HG03571 (cell line): ENCODE measurements at regions not wholly inside any gene's neighbourhood (a gene's known extent, or its start where the extent isn't known, plus 50 kb on each side); places are given as distances from the start of the nearest gene placed in this dataset.

Experiments
- ATAC-seq: cut with Tn5 transposase; IDR thresholded peaks from one replicate; pipeline ENCODE4 v1.9.1; 2021; ENCODE audit not compliant: unreplicated experiment

DNA sequence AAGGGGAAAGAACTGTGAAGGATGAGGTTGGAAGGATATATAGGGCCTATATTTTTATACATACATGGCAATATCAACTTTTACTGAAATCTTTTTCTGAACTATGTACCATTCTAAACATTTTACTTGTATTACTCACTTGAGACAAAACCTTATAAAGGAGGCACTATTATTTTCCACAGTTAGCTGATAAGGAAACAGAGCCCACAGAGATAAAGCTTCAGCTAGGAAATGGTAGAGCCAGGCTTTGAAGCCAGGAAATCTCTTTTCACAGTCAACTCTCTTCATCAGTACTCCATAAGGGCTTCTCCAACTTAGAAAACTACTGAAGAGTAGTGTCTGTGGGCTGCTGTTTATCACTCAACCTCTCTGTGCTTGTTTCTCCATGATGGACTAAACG is 613.7 kb downstream of the PRELID2 start:
- ATAC-seq, result no peak

DNA sequence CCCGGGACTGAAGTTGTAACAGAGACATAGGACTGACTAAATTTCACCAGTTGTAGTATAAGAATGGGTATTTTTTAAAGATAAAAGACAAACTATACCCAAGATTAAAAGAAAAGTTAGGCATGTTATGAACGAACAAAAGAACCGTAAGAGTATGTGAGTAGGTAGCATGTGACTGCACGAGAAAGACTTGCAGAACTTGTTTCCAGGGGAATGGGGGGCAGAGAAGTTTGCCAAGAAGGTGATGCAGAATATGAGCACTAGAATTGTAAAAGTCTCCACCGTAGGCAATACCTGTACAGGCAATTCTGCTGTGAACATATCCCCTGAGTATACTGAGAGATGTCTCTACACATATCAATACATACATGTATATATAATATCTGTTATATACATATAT is 614.7 kb downstream of the PRELID2 start:
- no peak for ATAC-seq

DNA sequence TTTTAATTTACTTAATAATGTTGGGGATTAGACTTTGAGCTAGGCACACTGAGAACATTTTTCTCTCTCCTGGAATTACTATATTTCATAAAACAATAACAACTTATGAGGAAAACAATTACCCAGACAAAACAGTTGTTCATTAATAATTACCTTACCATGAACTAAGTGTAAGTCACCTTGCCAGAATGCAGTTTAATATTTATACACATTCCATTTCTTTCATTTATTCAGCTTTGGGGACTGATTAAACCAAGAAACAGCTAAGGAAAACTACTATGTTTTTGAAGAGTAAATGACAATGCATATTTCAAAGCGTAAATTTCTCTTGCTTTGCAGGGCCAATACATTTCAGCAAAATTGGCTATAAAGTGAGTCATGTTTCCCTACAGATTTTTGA is 616.2 kb downstream of the PRELID2 start:
- no peak for ATAC-seq

DNA sequence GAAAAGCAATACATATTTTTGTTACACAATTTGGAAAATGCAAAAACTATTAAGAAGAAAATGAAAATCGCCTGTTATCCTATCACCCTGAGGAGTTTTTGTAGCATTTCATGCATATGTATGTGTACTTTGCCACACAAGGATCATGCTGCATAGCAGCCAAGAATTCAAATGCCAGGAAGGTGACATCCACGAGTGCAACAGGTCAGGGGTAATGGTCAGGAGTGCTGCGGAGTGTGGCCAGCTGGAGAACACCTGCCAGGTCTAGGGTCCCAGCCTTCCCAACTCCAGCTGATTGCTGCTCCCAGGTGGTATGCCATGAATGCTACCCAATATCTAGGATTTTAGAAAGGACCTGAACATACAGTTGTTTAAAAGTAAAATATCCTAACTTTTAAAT is 617.1 kb downstream of the PRELID2 start:
- ATAC-seq, result no peak

DNA sequence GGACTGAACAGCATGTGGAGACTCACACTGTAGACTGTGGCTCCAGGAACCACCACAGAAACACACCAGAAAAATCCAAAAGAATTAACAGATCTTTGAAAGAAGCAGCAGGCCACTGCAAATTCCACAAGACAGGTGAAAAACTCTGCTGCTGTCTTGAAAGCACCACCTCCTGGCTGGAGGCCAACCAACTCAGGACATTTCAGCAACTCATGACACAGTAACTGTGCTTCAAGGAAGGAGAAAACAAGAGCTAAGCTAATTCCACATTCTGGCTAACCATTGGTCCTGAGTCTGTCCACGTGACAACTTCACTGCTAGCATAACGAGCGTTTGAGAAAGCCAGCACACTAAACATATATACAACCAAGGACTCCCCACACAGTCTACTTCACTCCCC is 625.1 kb downstream of the PRELID2 start:
- ATAC-seq, result no peak

DNA sequence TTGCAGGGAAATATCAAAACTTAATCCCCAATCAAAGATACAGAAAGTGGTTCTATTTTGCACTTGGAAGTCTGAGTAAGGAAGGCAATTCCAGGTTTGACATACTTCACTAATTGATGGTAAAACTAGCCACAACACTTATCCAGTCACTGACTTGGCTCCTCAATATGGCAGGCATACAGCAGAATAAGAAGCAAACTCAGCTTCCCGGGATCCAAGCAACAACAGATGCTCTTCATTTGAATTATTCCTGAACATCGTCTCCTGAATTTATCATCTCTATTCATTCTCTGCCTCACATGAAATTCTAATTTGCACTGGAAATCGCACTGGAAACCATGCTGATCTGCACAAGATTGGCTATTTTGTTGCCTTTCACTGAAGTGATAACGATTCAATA is 629.6 kb downstream of the PRELID2 start:
- ATAC-seq, result no peak

DNA sequence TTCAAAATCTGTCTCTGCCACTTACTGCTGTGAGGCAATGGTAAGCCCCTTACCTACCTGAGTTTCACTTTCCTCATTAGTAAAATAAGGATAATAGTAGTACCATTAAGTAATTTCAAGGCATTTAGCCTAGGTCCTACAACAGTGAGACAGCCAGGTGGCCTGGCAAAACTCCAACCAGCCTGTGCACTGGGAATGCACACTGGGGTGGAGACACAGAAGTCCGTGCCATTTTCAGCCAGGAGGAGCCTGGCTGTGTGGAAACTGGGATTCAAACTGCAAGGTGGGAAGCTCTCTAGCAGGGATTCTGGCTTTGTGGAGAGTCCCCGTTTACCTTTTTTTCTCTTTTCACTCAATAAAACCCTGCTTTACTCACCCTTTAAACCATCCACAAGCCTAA is 630.4 kb downstream of the PRELID2 start:
- no peak for ATAC-seq

DNA sequence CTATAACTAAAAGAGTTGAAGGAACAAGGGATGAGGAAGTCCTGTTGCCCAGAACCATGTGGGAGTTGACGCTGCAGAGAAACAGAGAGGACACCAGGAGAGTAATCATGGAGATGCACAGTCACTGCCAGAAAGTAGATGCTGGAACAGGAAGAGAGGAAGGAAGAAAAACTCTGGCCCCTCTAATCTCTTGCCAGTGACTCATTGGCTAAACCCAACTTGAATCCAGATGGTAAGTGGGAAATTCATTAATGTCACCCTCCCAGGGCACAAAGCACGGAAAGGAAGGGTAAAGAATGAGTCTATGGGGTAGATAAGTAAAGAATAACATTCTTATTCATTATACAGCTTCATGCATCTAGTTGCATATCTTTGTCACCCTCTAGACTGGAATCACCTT is 631.9 kb downstream of the PRELID2 start:
- no peak for ATAC-seq

DNA sequence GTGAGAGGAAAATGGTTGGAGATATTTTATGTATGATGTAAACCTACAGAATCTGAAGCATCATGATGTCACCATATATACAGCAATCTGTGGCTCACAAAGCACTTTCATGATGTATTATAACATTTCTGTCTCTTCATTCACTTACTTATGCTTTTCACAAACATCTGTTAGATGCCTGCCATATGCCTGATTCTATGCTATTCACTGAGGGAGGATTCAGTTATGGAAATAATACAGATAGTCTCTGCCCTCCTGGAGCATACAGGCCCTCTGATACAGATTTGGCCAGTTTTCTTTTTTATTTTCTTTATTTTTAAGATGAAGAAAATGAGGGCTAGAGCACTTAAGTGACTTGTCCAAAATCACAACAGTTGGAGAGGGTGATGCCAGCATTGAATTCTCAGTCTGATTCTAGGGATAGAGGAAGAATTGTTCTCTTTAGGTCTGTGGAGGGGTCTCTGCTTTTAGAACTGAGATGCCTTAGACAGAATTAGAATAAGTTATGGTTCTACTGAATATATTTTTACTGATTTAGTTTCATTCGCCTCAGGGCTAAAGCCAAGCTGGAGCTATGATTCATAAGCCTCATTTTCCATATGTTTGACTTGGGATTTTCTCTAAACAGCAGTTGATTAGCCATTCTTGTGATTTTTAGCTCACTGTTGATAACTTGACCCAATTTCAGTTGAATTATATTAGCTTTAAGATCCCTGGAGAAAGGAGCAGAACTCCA is 636.4 kb downstream of the PRELID2 start:
- ATAC-seq, result no peak

DNA sequence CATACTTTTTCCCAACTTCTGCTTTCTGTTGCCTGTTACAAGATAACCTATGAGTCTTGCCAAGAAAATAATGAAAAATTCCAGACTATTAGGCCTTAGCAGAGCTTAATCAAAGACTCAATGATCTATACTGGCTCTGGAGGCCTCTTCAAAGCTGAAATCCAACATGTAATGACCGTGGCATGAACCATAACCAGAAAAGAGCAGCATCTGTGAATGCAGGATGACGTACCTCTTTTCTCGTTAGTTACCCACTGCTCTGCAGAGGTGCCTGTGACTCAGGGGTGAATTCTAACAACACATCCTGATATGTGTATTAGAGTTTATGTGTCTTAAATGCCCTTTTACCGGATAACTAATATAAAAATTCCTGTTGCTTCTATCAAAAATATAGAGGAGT is 645.4 kb downstream of the PRELID2 start:
- no peak for ATAC-seq

DNA sequence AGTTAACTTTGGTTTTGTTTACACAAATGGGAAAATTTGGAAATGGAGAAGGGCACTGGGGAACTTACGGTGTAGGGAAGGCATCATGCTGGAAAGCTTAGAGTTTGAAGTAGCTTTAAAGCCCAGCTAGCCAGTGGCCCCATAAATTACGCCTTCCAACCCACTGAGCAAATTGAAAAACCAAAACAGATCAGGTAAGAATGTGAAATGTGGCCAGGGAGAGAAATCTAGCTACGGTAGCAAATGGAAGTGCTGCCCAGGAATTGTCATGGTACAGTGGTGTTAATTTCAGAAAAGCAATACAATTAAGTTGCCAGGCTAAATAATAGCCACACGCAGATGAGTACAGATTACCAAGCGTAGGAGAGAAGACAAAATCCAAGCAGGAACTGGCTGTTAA is 654.8 kb downstream of the PRELID2 start:
- no peak for ATAC-seq

DNA sequence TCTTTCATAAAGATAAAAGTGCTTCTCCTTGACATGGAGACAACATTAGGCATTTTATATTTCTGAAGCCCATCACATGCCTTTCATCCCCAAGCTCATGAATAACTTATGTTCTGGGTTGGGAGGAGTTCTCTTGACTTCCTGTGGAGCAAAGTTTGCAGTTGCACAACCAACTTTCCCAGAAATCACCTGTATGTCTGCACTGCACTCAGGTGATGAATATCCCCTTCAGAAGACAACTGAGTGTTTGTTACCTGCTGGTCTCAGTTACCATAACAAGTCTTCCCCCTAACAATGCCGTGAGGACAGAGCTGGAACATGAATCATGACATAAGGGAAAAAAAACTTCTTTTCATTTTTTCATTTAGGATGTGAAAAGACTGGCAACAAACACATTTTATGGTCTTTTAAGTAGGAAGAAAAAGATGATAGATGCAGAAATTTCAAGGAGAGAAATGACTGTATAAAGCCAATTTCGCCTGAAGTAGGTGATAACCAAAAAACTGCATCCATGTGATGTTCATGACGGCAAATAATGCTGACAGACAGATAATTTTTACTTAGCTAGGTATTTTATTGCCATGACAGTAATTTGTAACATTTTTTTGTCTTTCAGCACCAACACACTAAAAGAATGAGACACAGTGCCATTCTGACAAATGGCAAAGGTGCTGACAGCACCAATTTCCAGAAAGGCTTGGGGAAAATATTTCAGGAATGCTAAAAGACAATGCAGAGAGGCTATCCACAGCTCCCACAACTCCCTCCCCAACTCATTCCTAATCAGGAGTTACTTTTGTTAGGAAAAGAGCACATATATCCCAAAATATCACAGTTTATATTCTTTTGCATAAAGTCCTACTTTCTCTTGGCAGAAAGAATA is 656.3 kb downstream of the PRELID2 start:
- no peak for ATAC-seq

DNA sequence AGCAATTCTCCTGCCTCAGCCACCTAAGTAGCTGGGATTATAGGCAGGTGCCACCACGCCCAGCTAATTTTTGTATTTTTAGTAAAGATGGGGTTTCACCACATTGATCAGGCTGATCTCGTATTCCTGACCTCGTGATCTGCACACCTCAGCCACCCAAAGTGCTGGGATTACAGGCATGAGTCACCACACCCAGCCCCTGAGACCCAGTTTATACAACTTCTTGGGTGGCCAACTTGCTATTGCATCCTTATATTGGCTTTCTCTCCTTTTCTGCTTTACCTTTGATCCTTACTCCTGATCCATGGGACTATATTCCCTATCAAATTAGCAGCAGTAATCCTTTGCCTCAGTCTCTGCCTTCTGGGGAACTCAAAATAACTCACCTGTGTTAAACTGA is 659.1 kb downstream of the PRELID2 start:
- ATAC-seq, result no peak

DNA sequence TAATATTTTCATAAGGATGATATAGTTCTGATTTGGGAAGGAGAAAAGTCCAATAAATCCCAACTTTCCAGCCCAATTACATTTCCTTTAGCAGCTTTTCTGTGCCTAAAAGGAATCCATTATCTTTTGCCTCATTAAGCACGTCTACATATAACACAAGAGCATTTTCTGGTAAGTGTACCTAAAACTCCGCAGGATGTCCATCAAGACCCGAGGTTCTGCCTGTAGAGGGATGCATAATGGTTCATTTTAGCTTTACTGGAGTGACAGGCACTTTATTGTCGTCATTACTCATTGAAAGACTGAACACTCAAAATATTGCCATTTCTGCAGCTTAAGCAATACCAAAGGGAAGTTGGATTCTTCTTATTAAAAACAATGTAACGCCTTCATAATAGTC is 669.0 kb downstream of the PRELID2 start:
- no peak for ATAC-seq

DNA sequence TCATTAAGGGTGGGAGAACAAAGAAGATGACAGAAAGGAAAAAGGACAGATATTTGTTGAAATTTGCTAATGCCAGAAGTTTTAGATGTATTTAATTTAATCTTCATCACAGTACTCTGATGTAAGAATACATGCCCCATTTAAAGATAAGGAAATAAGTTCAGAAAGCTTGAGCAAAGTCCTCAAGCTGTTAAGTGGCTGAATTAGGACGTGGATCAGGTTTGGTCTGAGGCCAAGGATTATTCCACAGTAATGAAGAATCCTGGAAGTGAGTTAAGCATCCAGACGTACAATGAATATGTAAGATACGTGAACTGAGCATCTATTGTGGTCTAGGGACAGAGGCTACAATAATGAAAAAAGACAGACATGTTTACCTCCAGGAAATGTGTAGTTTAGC is 671.3 kb downstream of the PRELID2 start:
- ATAC-seq, result no peak

DNA sequence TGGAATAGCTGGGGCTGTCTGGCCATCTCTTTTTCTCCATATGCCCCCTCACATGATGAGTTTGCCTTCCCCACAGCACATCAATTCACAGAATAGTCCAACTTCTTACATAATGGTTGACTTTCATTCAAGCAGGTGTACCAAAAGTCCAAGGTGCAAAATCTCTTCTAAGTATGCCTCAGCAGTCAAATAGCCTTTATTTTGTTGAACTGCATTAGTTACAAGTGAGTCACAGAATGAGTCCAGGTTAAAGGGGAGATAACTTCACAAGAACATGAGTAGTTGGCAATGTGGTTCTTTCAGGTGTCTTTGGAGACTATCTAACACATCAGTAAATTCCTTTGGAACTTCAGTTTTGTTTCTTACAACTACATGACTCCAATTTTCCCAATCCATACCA is 672.5 kb downstream of the PRELID2 start:
- no peak for ATAC-seq

DNA sequence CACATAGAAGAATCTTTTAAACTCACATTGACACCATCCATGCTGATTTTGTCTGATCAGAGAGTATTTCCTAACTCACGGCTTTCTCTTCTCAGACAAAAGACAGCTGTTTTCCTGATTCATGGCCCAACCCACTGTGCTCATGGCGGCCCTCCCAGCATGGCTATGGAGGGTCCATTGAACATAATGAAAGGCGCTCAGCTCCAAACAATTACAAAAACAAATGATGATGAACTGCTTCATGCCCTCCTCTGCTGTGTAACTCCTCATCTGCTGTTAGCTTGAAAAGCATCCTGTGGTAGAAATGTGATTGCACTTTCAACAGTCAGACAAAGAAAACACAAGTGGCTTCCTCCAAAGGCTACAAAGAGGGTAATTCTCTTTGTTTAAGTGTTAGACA is 673.8 kb downstream of the PRELID2 start:
- no peak for ATAC-seq

DNA sequence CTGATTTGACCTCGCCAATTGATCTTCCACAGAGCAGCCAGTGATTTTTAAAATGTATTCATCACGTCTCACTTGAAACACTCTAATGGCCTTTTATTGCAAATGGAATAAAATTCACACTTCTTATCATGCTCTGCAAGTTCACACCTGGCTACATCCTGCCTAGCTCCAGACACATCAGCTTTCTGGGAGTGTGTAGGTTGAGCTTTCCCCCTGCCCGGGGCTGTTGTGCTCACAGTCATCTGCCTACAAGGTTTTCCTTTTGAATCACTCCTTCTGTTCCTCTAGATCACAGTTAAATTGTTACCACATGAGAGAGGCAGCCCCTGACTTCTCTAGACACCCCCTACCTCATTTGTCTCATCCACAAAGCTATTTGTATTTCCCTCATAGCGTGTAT is 674.5 kb downstream of the PRELID2 start:
- ATAC-seq, result no peak

DNA sequence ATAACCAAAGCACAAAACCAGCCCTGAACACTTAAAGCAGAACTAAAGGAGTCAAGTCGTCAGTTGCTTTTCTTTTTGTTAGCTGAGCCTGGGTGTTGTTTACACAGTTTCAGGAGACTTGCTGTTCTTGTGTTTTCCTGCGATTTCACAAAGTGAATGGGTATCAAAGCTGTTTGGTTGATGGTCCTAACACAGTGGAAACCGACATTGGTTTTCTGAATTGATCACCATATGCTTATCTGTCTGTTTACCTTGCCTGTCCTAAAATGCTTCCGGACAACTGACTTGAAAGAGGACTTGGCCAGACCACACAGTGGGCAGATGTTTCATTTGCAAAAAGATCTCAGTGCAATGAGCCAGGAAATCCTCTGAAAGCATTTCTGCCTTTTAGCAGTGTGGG is 676.4 kb downstream of the PRELID2 start:
- ATAC-seq, result no peak

DNA sequence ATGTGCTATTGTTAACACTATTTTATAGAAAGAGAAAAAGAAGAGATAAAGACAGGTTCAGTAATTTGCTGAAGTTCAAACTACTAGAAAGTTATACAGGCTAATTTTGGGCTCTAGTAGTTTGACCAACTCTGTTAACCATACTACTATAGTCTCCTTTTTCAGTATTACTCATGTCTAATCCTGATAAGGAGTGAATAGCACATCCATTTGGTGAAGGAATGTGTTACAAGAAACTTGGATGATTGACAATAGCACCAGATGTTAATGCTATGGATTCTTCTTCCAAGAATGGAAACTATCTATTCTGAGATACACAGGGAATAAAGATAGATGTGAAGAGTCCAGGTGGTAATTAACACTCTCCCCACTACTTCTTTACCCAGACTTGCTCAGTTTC is 677.3 kb downstream of the PRELID2 start:
- no peak for ATAC-seq

DNA sequence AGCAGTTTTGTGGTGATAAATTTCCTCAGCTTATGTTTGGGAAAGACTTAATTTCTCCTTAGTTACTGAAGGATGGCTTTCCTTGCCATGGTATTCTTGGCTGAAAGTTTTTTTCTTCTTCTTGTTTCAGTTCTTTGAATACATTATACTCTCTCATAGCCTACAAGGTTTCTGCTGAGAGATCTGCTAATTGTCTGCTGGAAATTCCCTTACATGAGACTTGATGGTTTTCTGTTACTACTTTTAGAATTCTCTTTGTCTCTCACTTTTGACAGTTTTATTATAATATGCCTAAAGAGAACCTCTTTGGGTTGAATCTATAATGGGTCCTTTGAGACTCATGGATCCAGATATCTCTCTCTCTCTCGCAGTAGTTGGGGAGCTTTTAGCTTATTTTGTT is 693.6 kb downstream of the PRELID2 start:
- ATAC-seq, result no peak

DNA sequence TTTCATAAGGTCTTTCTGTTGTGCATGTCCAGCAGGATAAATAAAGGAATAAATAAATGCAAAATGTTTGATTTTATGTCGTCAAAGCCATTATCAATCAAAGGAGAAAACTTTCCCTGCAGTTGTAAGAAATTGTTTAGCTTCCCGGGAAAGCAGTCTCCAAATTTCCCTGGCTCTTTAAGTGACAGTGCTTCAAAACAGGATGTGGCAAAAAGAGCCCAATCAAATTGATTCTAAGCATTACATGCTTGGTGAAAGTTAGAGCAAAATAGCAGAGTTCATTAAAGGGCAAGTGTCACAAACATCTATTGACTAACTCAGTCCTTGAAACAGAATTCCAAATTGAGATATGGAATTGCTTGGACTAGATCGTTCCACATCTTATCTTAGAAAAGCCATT is 704.1 kb downstream of the PRELID2 start:
- no peak for ATAC-seq

DNA sequence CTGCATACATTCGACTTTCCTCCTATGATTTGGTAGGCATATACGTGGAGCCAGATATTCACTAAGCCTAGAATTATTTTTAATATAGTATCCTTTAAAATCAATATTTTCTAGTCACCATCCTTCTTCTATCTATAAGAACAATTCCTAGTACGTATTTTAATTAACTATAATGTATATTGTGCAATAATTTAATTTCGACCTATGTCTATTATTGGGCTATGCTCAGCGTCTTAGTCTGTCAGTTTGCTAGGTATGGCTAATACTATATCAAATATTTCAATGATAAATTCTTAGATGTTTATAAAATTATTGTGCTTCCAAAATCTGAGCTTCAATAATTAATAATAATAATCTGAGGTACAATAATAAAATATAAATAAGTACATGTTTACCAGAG is 705.3 kb downstream of the PRELID2 start:
- ATAC-seq, result no peak
